ENCODE measurements at regions not wholly inside any gene's neighbourhood (a gene's known extent, or its start where the extent isn't known, plus 50 kb on each side); places are given as distances from the start of the nearest gene placed in this dataset.
"Not testable (repeated sequence)": the region's sequence is repeated elsewhere in the genome, so short reads cannot be mapped to it uniquely, and the experiment has no call there.

GRCh38 chr5:138640138-138640537 lies 64.9 kb upstream of the HSPA9 start:
- CTCF ChIA-PET, result interaction anchor here (0.6 to 1.0 kb wide), 4 partner anchors 78 to 217 kb away, joined by 3 to 5 read pairs (median 4); no protein-coding TSS in a partner anchor
- H3K27ac ChIP-seq, result no peak overlapping the region
- no peak for DNase-seq (ENCODE audit: low spot score)
- POLR2A ChIA-PET (ENCODE audit: low non-redundant PET), result no interaction called here
- no peak for TF ChIP-seq CTCF (conservative IDR thresholded peaks at IDR 0.05; ENCODE audit: low read depth)

- POLR2A ChIA-PET (ENCODE audit: low non-redundant PET), result no interaction called here
- DNase-seq (ENCODE audit: low spot score), result no peak
- H3K27ac ChIP-seq, result no peak overlapping the region
- CTCF ChIA-PET, result interaction anchor here (0.6 to 0.7 kb wide), 3 partner anchors 123 to 1225 kb away, joined by 3 to 5 read pairs (median 3); no protein-coding TSS in a partner anchor
- TF ChIP-seq CTCF (conservative IDR thresholded peaks at IDR 0.05; ENCODE audit: low read depth), result no peak
These were observed 64.1 kb upstream of the HSPA9 start for GRCh38 chr5:138639326-138639725.

GRCh38 chr5:138637256-138637655 lies 62.1 kb upstream of the HSPA9 start:
- H3K27ac ChIP-seq, result no peak overlapping the region
- ChIA-PET POLR2A (ENCODE audit: low non-redundant PET) (no interaction called here), CTCF (no interaction called here)
- no peak for DNase-seq (ENCODE audit: low spot score)
- TF ChIP-seq CTCF (conservative IDR thresholded peaks at IDR 0.05; ENCODE audit: low read depth), result no peak

- TF ChIP-seq CTCF (conservative IDR thresholded peaks at IDR 0.05; ENCODE audit: low read depth), result no peak
These were observed 61.3 kb upstream of the HSPA9 start for GRCh38 chr5:138636398-138636944.

GRCh38 chr5:138635708-138636107 lies 60.5 kb upstream of the HSPA9 start:
- ChIA-PET CTCF (interaction anchor here (0.8 kb wide), 1 partner anchor 20 kb away, joined by 4 read pairs; no protein-coding TSS in a partner anchor), POLR2A (ENCODE audit: low non-redundant PET) (no interaction called here)
- no peak for TF ChIP-seq CTCF (conservative IDR thresholded peaks at IDR 0.05; ENCODE audit: low read depth)

More at GRCh38 chr5:138636398-138636944, 61.3 kb upstream of the HSPA9 start:
- DNase-seq (ENCODE audit: low spot score), result no peak
- ChIA-PET CTCF (no interaction called here), POLR2A (ENCODE audit: low non-redundant PET) (no interaction called here)
- H3K27ac ChIP-seq, result no peak overlapping the region

GRCh38 chr5:138635265-138635664 lies 60.1 kb upstream of the HSPA9 start:
- TF ChIP-seq CTCF (conservative IDR thresholded peaks at IDR 0.05; ENCODE audit: low read depth), result no peak
- ChIA-PET CTCF (interaction anchor here (0.8 kb wide), 1 partner anchor 19 kb away, joined by 4 read pairs; no protein-coding TSS in a partner anchor), POLR2A (ENCODE audit: low non-redundant PET) (no interaction called here)
- H3K27ac ChIP-seq, result no peak overlapping the region
- DNase-seq (ENCODE audit: low spot score), result no peak

More at GRCh38 chr5:138635708-138636107, 60.5 kb upstream of the HSPA9 start:
- DNase-seq (ENCODE audit: low spot score), result no peak
- H3K27ac ChIP-seq, result no peak overlapping the region

GRCh38 chr5:138634804-138635203 lies 59.6 kb upstream of the HSPA9 start:
- H3K27ac ChIP-seq; DNase-seq (ENCODE audit: low spot score); POLR2A ChIA-PET (ENCODE audit: low non-redundant PET); CTCF ChIA-PET: not testable (repeated sequence)
